Ishikawa (cell line): ENCODE measurements at regions not wholly inside any gene's neighbourhood (a gene's known extent, or its start where the extent isn't known, plus 50 kb on each side); places are given as distances from the start of the nearest gene placed in this dataset.

Source experiments
- CEBPB ChIP-seq: IDR thresholded peaks from 2 replicates; pipeline ENCODE4 v1.6.1; 2012
- CREB1 ChIP-seq: IDR thresholded peaks from 2 replicates; pipeline ENCODE4 v1.6.1; 2012; ENCODE audit warnings: low read depth
- EGR1 ChIP-seq: IDR thresholded peaks from 2 replicates; pipeline ENCODE4 v1.6.1; 2012
- EP300 ChIP-seq: IDR thresholded peaks from 2 replicates; pipeline ENCODE4 v1.6.1; 2012; ENCODE audit warnings: borderline replicate concordance
- FOXM1 ChIP-seq: IDR thresholded peaks from 2 replicates; pipeline ENCODE4 v1.6.1; 2012; ENCODE audit warnings: low read depth, borderline replicate concordance
- MAX ChIP-seq: IDR thresholded peaks from 2 replicates; pipeline ENCODE4 v1.6.1; 2012
- NFIC ChIP-seq: IDR thresholded peaks from 2 replicates; pipeline ENCODE4 v1.6.1; 2012
- RAD21 ChIP-seq: IDR thresholded peaks from 2 replicates; pipeline ENCODE4 v1.6.1; 2012; ENCODE audit warnings: low read depth
- TAF1 ChIP-seq: IDR thresholded peaks from 2 replicates; pipeline ENCODE4 v1.6.1; 2012; ENCODE audit warnings: low read depth, mild to moderate bottlenecking
- TCF12 ChIP-seq: IDR thresholded peaks from 2 replicates; pipeline ENCODE4 v1.6.1; 2012; ENCODE audit warnings: low read depth
- TEAD4 ChIP-seq: IDR thresholded peaks from 2 replicates; pipeline ENCODE4 v1.6.1; 2012
- YY1 ChIP-seq: IDR thresholded peaks from 2 replicates; pipeline ENCODE4 v1.6.1; 2012; ENCODE audit warnings: low read depth
- ZBTB7A ChIP-seq: IDR thresholded peaks from 2 replicates; pipeline ENCODE4 v1.6.1; 2012; ENCODE audit warnings: low read depth
- TF ChIP-seq, protein P1 (sequence below): IDR thresholded peaks from 2 replicates; pipeline ENCODE4 v1.6.1; 2012; ENCODE audit warnings: low read depth, mild to moderate bottlenecking
- TF ChIP-seq, protein P2 (sequence below): IDR thresholded peaks from 2 replicates; pipeline ENCODE4 v1.6.1; 2012

DNA sequence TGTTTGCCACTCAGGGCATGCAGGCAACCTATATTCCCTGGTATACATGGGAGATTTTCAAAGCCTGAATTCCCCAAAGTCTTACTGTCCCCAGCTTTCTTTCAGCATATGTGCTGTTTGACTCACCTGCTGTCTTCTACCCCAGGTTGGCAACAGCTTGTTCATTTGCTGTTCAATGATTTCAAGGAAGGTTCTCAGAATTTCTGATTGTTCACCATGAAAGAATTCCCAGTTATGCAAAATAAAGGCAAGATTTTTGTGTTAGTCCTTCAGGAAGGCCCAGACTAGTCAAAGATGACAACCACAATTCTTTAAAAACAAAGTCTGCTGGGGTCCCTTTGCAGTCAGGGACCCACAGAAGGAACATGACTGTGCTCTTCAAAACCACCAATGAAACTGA is 1057.8 kb upstream of the CDH2 start:
- TF ChIP-seq CREB1: no peak
- no peak for TF ChIP-seq ZBTB7A
- TF ChIP-seq YY1: no peak
- TF ChIP-seq MAX: no peak
- no peak for TF ChIP-seq TAF1
- no peak for TF ChIP-seq NFIC
- TF ChIP-seq EGR1: no peak
- TF ChIP-seq TCF12: no peak
- TF ChIP-seq RAD21: no peak
- TF ChIP-seq CEBPB: no peak
- TF ChIP-seq FOXM1: no peak
- TF ChIP-seq, protein P1, sequence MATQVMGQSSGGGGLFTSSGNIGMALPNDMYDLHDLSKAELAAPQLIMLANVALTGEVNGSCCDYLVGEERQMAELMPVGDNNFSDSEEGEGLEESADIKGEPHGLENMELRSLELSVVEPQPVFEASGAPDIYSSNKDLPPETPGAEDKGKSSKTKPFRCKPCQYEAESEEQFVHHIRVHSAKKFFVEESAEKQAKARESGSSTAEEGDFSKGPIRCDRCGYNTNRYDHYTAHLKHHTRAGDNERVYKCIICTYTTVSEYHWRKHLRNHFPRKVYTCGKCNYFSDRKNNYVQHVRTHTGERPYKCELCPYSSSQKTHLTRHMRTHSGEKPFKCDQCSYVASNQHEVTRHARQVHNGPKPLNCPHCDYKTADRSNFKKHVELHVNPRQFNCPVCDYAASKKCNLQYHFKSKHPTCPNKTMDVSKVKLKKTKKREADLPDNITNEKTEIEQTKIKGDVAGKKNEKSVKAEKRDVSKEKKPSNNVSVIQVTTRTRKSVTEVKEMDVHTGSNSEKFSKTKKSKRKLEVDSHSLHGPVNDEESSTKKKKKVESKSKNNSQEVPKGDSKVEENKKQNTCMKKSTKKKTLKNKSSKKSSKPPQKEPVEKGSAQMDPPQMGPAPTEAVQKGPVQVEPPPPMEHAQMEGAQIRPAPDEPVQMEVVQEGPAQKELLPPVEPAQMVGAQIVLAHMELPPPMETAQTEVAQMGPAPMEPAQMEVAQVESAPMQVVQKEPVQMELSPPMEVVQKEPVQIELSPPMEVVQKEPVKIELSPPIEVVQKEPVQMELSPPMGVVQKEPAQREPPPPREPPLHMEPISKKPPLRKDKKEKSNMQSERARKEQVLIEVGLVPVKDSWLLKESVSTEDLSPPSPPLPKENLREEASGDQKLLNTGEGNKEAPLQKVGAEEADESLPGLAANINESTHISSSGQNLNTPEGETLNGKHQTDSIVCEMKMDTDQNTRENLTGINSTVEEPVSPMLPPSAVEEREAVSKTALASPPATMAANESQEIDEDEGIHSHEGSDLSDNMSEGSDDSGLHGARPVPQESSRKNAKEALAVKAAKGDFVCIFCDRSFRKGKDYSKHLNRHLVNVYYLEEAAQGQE: no peak
- TF ChIP-seq TEAD4: no peak
- TF ChIP-seq, protein P2, sequence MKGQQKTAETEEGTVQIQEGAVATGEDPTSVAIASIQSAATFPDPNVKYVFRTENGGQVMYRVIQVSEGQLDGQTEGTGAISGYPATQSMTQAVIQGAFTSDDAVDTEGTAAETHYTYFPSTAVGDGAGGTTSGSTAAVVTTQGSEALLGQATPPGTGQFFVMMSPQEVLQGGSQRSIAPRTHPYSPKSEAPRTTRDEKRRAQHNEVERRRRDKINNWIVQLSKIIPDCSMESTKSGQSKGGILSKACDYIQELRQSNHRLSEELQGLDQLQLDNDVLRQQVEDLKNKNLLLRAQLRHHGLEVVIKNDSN: no peak
- TF ChIP-seq EP300: no peak

- TF ChIP-seq TCF12 (no peak), RAD21 (no peak)
Observed at GRCh38 chr18:29226213-29226612, 1049.3 kb upstream of the CDH2 start.

DNA sequence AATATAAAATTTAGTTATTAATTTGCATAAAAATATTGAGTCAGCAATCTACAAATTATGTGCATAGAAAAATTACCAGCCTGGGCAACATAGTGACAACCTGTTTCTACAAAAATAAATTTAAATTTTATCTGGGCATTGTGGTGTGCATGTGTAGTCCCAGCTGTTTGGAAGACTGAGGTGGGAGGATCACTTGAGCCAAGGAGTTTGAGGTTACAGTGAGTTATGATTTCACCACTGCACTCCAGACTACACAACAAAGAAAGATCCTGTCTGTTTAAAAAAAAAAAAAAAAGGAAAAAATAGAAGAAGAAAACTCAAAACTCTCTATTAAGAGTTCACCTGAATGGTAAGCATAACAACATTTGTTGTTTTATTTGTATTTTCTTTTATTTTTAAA is 1048.4 kb upstream of the CDH2 start:
- TF ChIP-seq NFIC (no peak), ZBTB7A (no peak), EP300 (no peak), TAF1 (no peak), MAX (no peak), CREB1 (no peak), TEAD4 (no peak), EGR1 (no peak), RAD21 (no peak), YY1 (no peak), CEBPB (no peak), FOXM1 (no peak), TCF12 (no peak)
- TF ChIP-seq, protein P2: no peak
- TF ChIP-seq, protein P1: no peak

DNA sequence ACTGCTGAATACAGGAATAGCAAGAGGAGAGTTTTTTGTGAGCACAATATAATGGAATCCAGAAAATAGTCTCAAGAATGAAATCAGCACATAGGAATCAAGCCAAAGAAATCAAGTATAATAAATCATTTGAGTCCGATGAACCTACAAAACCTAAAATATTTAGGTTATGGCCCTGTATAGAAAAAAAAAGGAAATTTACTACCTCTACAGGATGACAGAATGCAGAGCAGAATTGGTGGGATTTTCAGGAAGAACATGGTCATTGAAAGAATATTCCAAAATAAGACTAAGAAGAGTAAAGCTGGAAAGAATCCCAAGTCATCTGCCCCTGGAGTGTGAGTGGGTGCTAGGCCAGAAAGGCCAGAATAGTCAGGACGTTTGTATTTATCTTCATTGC is 1041.2 kb upstream of the CDH2 start:
- TF ChIP-seq MAX: no peak
- no peak for TF ChIP-seq CEBPB
- no peak for TF ChIP-seq TCF12
- TF ChIP-seq NFIC: no peak
- TF ChIP-seq EP300: no peak
- TF ChIP-seq CREB1: no peak
- no peak for TF ChIP-seq TAF1
- no peak for TF ChIP-seq FOXM1
- no peak for TF ChIP-seq TEAD4
- TF ChIP-seq, protein P1: no peak
- TF ChIP-seq YY1: no peak
- TF ChIP-seq, protein P2: no peak
- TF ChIP-seq RAD21: no peak
- no peak for TF ChIP-seq ZBTB7A
- TF ChIP-seq EGR1: no peak
